ENCODE measurements at regions not wholly inside any gene's neighbourhood (a gene's known extent, or its start where the extent isn't known, plus 50 kb on each side); places are given as distances from the start of the nearest gene placed in this dataset.

DNA sequence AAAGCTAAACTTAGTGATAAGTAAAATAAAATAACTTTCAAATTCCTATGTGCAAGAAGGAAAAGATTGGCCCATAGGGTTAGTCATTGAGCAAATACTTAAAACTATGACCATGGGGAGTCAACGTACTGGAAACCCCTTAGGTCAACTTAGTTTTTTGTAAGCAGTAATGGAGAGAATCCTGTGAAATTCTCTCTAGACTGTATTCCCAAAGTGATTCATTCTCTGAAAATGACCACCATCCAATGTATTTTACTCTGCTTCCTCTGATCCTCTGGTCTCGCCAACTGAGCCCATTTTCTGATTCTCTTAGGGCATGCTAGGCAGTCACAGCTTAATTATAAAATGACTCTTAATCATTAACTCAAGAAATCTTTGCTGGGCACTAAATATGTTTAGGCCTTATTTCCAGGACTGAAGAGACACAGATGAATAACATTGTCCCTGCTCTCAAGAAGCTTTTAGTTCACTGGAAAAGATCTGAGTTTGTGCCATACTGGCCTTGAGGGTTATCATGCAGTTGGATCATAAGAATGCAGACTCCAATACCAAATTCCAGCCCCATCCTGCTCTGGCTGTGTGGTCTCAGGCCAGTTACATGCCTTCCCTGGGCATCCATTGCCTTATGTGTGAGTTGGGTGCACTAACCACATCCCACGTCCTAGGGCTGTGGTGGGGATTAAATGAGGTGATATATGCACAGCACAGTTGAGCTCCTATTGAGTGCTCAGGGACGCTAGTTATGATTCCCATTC lies 732.4 kb downstream of the AACS start:
- peak; percentile 13 for DNase-seq (ENCODE audit: low read depth)
- H3K4me3 ChIP-seq (ENCODE audit: low read depth, low read length), result no peak overlapping the region
- TF ChIP-seq, protein P1, sequence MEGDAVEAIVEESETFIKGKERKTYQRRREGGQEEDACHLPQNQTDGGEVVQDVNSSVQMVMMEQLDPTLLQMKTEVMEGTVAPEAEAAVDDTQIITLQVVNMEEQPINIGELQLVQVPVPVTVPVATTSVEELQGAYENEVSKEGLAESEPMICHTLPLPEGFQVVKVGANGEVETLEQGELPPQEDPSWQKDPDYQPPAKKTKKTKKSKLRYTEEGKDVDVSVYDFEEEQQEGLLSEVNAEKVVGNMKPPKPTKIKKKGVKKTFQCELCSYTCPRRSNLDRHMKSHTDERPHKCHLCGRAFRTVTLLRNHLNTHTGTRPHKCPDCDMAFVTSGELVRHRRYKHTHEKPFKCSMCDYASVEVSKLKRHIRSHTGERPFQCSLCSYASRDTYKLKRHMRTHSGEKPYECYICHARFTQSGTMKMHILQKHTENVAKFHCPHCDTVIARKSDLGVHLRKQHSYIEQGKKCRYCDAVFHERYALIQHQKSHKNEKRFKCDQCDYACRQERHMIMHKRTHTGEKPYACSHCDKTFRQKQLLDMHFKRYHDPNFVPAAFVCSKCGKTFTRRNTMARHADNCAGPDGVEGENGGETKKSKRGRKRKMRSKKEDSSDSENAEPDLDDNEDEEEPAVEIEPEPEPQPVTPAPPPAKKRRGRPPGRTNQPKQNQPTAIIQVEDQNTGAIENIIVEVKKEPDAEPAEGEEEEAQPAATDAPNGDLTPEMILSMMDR (IDR thresholded peaks at IDR 0.05; ENCODE audit: insufficient read depth, low read depth, low read length), result no peak

DNA sequence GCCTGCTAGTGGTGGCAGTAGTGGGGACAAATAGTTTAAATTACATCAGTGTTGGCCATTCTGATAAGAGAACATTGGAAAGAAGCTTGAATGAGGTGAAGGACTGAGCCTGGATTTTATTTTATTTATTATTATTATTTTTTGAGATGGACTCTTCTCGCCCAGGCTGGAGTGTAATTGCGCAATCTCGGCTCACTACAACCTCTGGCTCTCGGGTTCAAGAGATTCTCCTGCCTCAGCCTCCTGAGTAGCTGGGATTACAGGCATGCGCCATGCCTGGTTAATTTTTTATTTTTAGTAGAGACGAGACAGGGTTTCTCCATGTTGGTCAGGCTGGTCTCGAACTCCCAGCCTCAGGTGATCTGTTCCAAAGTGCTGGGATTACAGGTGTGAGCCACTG lies 739.4 kb downstream of the AACS start:
- no peak for DNase-seq (ENCODE audit: low read depth)
- TF ChIP-seq, protein P1 (IDR thresholded peaks at IDR 0.05; ENCODE audit: insufficient read depth, low read depth, low read length), result no peak
- no peak overlapping the region for H3K4me3 ChIP-seq (ENCODE audit: low read depth, low read length)

DNA sequence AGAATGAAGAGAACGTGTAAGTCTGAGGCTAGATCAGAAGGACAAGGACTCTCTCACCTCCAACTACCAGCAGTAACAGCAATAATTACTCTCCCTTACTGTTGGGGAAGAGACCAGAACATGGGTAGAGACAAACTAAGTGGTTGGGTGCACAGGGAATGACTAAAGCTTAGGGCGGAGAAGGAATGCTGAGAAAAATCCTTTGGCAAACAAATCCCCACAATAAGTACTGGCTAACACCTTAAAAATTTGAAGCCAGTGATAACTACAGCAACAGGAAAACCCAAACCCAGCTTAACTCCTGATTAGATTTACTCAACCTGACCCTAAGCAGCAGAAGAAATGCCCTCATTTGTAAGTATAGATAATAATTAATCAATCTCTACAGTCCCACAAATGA lies 759.0 kb downstream of the AACS start:
- TF ChIP-seq, protein P1 (IDR thresholded peaks at IDR 0.05; ENCODE audit: insufficient read depth, low read depth, low read length), result no peak
- DNase-seq (ENCODE audit: low read depth), result no peak
- H3K4me3 ChIP-seq (ENCODE audit: low read depth, low read length), result no peak overlapping the region

DNA sequence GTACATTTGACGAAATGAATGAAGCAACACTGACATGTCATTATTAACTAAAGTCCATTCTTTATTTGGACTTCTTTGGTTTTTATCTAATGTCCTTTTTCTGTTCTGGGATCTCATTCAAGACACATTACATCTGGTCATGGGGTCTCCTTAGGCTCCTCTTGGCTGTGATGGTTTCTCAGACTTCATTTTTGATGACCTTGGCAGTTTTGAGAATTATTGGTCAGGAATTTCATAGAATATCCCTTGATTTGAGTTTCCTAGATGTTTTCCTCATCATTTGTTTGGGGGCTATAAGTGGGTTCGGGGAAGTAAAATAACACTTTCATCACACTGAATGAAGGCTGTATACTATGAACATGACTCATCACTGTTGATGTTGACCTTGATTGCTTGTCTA lies 770.6 kb downstream of the AACS start:
- no peak overlapping the region for H3K4me3 ChIP-seq (ENCODE audit: low read depth, low read length)
- DNase-seq (ENCODE audit: low read depth), result no peak
- TF ChIP-seq, protein P1 (IDR thresholded peaks at IDR 0.05; ENCODE audit: insufficient read depth, low read depth, low read length), result no peak

DNA sequence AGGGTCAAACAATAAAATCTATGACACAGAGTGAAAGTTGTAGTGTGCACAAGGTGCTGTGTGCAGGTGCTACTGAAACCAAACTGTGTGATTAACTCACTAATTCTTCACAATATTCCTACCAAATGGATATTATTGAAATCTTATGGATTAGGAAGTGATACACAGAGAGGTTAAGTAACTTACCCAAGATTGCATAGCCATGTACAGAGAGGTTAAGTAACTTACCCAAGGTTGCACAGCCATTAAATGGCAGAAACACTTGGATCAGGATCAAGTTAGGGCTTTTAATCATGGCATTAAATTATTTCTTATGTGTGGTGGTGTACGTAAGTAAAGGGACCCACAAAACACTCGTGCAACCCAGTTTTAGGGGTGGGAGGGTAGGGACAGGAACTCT lies 771.4 kb downstream of the AACS start:
- TF ChIP-seq, protein P1 (IDR thresholded peaks at IDR 0.05; ENCODE audit: insufficient read depth, low read depth, low read length), result no peak
- H3K4me3 ChIP-seq (ENCODE audit: low read depth, low read length), result no peak overlapping the region
- DNase-seq (ENCODE audit: low read depth), result no peak

DNA sequence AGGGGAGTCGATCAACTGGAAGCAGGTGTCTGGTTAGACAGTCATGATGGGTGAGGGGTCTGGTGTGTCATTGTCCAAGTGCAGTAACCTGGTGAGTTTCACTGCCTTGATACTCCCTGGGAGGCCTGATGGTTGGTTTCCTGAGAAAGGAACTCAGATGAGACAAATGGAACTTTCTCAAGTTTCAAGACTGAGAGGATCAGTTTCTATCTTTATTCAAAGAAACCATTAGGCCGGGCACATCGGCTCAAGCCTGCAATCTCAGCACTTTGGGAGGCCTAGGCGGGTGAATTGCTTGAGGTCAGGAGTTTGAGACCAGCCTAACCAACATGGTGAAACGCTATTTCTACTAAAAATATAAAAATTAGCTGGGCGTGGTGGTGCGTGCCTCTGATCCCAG lies 776.1 kb downstream of the AACS start:
- TF ChIP-seq, protein P1 (IDR thresholded peaks at IDR 0.05; ENCODE audit: insufficient read depth, low read depth, low read length), result no peak
- H3K4me3 ChIP-seq (ENCODE audit: low read depth, low read length), result no peak overlapping the region
- no peak for DNase-seq (ENCODE audit: low read depth)

DNA sequence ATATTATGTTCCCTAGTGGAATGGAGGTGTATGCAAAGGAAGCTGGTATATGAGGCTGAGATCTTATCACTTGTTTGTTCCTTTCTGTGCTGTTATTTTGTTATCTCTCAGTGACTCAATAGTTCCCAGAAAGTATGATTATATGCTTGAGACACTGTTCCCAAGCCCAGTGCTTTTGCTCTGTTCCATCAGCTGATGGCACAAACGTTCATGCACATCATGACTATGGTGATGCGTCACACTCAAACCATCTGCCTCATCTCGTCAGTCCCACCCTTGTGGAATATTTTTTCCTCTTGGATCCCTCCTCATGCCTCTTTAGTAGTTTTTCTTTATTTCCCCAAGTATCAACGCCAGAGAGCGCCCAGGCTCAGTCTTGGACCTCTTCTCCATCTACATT lies 786.9 kb downstream of the AACS start:
- TF ChIP-seq, protein P1 (IDR thresholded peaks at IDR 0.05; ENCODE audit: insufficient read depth, low read depth, low read length), result no peak
- H3K4me3 ChIP-seq (ENCODE audit: low read depth, low read length), result no peak overlapping the region
- DNase-seq (ENCODE audit: low read depth), result peak; percentile 56
